ENCODE measurements at regions not wholly inside any gene's neighbourhood (a gene's known extent, or its start where the extent isn't known, plus 50 kb on each side); places are given as distances from the start of the nearest gene placed in this dataset.

DNA sequence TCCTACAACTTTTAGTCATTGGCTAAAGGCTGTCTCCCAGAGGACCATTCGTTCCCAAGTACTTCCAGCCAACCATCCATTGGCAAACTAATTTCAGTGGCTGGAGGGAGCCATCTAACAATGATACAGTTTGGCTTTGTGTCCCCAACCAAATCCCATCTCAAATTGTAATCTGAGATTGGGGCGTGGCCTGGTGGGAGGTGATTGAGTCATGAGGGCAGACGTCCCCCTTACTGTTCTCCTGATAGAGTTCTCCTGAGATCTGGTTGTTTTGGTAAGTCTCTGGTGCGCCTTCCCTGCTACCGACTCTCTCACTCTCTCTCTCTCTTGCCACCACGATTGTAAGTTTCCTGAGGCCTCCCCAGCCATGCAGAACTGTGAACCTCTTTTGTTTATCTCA is 99.7 kb upstream of the FUT8 start:
- Histone ChIP-seq H3K27ac (no peak overlapping the region), H3K4me3 (no peak overlapping the region), H3K36me3 (no peaks in the 10 kb centered on the region), H3K4me1 (ENCODE audit: control insufficient read depth in 1 of 2, low read depth in 2 of 2) (no peaks in the 10 kb centered on the region), H3K27me3 (replicated peaks; ENCODE audit: insufficient read depth) (no peaks in the 10 kb centered on the region), H3K9me3 (no peaks in the 10 kb centered on the region)
- DNase-seq (ENCODE audit: low spot score) (no peak), ATAC-seq (ENCODE audit: insufficient number of reproducible peaks, low FRiP score, low read depth) (no peak)
- TF ChIP-seq, protein P1, sequence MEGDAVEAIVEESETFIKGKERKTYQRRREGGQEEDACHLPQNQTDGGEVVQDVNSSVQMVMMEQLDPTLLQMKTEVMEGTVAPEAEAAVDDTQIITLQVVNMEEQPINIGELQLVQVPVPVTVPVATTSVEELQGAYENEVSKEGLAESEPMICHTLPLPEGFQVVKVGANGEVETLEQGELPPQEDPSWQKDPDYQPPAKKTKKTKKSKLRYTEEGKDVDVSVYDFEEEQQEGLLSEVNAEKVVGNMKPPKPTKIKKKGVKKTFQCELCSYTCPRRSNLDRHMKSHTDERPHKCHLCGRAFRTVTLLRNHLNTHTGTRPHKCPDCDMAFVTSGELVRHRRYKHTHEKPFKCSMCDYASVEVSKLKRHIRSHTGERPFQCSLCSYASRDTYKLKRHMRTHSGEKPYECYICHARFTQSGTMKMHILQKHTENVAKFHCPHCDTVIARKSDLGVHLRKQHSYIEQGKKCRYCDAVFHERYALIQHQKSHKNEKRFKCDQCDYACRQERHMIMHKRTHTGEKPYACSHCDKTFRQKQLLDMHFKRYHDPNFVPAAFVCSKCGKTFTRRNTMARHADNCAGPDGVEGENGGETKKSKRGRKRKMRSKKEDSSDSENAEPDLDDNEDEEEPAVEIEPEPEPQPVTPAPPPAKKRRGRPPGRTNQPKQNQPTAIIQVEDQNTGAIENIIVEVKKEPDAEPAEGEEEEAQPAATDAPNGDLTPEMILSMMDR (IDR thresholded peaks at IDR 0.05): no peak

DNA sequence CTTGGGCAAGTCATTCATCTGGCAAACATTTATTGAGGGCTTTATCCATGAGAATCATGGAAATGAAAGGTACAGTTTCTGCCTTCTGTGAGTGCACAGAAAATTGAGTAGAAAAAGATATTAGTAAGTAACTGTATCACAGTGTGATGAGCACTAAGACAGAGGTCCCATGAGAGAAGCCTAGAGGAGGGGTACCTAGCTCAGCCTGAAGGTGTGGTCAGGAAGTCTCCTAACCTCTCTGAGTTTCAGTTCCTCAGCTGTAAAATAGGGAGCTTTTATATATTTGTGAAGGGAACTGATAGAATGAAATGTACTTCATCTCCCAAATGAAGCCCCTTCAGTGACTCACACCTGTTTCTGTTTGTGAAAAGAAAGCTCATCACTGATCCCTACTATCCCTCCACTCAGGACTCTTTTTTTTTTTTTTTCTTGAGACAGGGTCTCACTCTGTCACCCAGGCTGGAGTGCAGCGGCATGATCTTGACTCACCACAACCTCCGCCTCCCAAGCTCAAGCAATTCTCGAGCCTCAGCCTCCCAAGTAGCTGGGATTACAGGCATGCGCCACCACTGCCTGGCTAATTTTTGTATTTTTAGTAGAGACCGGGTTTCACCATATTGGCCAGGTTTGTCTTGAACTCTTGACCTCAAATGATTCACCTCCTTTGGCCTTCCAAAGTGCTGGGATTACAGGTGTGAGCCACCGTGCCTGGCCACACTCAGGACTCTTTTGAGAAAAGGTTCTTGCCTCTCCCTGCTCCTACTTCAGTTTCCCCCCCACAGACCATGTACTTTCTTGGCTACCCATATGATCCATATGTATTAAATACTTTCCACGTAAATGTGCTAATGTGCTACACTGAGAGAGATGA is 93.7 kb upstream of the FUT8 start:
- DNase-seq (ENCODE audit: low spot score) (no peak), ATAC-seq (ENCODE audit: insufficient number of reproducible peaks, low FRiP score, low read depth) (no peak)
- H3K27ac ChIP-seq: no peak overlapping the region
- no peaks in the 10 kb centered on the region for H3K36me3 ChIP-seq
- H3K9me3 ChIP-seq: no peaks in the 10 kb centered on the region
- TF ChIP-seq, protein P1 (IDR thresholded peaks at IDR 0.05): no peak
- H3K27me3 ChIP-seq (replicated peaks; ENCODE audit: insufficient read depth): no peaks in the 10 kb centered on the region
- no peaks in the 10 kb centered on the region for H3K4me1 ChIP-seq (ENCODE audit: control insufficient read depth in 1 of 2, low read depth in 2 of 2)
- no peak overlapping the region for H3K4me3 ChIP-seq

DNA sequence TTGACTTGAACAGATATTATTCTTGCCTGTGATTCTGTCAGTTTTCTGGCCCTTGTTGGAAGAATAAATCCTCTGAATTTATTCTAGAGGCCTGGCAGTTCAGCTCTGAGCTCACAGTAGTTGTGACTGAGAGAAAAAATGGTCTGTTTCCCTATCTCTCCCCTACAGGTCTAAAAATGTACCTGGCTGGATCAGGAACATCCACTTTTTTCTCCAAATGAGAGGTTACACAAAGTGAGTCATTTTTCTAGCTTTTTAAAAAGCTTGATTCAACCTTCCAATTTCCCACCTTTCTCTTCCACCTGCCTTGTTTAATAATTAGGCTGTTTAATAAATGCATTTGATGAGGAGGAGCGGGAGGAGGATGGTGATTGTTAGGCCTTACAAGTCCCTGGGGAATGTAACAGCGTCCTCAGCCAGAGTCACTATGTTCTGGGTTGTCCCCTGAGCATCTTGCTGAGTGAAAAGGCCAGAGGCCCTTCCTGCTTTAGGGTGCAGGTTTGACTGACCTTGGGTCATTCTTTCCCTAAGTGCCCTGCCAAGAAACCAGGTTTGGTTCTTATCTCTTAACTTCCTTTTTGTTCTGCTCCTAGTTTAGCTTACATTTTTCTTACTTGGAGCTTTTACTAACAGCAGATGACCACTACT is 91.7 kb upstream of the FUT8 start:
- ATAC-seq (ENCODE audit: insufficient number of reproducible peaks, low FRiP score, low read depth) (no peak), DNase-seq (ENCODE audit: low spot score) (no peak)
- Histone ChIP-seq H3K27ac (no peak overlapping the region), H3K36me3 (no peaks in the 10 kb centered on the region), H3K4me1 (ENCODE audit: control insufficient read depth in 1 of 2, low read depth in 2 of 2) (no peaks in the 10 kb centered on the region), H3K4me3 (no peak overlapping the region), H3K9me3 (no peaks in the 10 kb centered on the region), H3K27me3 (replicated peaks; ENCODE audit: insufficient read depth) (no peaks in the 10 kb centered on the region)
- TF ChIP-seq, protein P1 (IDR thresholded peaks at IDR 0.05): no peak

DNA sequence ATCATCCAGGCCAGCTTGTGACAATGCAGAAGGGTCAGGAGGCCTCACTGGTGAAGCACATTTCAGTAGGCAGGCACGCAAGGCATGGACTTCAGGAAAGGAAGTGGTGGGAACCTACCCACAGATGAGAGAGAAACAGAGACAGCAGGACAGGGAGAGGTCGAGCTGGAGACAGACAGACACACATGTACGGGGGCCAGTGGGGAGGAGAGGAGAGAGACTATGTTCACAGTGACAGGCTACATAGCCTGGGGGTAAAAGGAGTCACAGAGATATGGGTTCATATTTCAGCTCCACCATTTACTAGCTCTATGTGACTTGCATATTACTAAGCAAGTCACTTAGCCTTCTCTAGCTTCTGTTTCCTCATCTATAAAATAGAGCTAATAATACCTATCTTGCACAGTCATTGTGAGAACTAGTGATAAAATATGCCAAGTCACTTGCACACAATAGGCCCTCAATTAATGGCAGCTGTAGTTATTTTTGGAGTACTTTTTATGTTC is 91.1 kb upstream of the FUT8 start:
- ATAC-seq (ENCODE audit: insufficient number of reproducible peaks, low FRiP score, low read depth) (no peak), DNase-seq (ENCODE audit: low spot score) (no peak)
- no peaks in the 10 kb centered on the region for H3K9me3 ChIP-seq
- no peaks in the 10 kb centered on the region for H3K36me3 ChIP-seq
- H3K27ac ChIP-seq: no peak overlapping the region
- H3K4me1 ChIP-seq (ENCODE audit: control insufficient read depth in 1 of 2, low read depth in 2 of 2): no peaks in the 10 kb centered on the region
- H3K27me3 ChIP-seq (replicated peaks; ENCODE audit: insufficient read depth): no peaks in the 10 kb centered on the region
- H3K4me3 ChIP-seq: no peak overlapping the region
- TF ChIP-seq, protein P1 (IDR thresholded peaks at IDR 0.05): no peak

DNA sequence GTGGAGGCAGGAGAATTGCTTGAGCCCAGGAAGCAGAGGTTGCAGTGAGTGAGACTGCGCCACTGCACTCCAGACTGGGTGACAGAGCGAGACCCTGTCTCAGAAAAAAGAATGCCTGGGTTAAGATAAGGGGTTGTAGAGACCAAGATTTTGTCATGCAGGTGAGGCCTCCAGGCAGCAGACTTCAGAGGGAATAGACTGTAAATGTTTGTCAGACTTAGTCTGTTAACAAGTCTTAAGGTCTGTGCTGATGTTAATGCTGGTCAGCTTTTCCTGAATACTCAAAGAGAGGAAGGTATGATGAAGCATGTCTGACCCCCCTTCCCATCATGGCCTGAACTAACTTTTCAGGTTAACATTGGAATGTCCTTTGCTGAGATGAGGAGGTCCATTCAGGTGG is 83.0 kb upstream of the FUT8 start:
- Histone ChIP-seq H3K27ac (no peak overlapping the region), H3K4me1 (ENCODE audit: control insufficient read depth in 1 of 2, low read depth in 2 of 2) (no peaks in the 10 kb centered on the region), H3K4me3 (no peak overlapping the region), H3K36me3 (no peaks in the 10 kb centered on the region), H3K9me3 (no peaks in the 10 kb centered on the region), H3K27me3 (replicated peaks; ENCODE audit: insufficient read depth) (no peaks in the 10 kb centered on the region)
- TF ChIP-seq, protein P1 (IDR thresholded peaks at IDR 0.05): no peak
- DNase-seq (ENCODE audit: low spot score): no peak
- no peak for ATAC-seq (ENCODE audit: insufficient number of reproducible peaks, low FRiP score, low read depth)
